Neural progenitor cell (in vitro differentiated cells): ENCODE measurements at regions not wholly inside any gene's neighbourhood (a gene's known extent, or its start where the extent isn't known, plus 50 kb on each side); places are given as distances from the start of the nearest gene placed in this dataset.

Experiments used
- EZH2 ChIP-seq: fragments of 200-600 bp; sonication (generic); IDR thresholded peaks from 2 replicates; pipeline ENCODE4 v1.6.1; 2017; ENCODE audit warnings: antibody characterized with exemption, mild to moderate bottlenecking, moderate library complexity
- EZH2phosphoT487 ChIP-seq: fragments of 200-600 bp; sonication (generic); IDR thresholded peaks from 2 replicates; pipeline ENCODE4 v1.6.1; 2017; ENCODE audit warnings: antibody characterized with exemption
- TF ChIP-seq, protein P1 (sequence below): fragments of 200-600 bp; sonication (generic); IDR thresholded peaks from 2 replicates; pipeline ENCODE4 v1.5.1; 2017; ENCODE audit warnings: antibody characterized with exemption, mild to moderate bottlenecking

DNA sequence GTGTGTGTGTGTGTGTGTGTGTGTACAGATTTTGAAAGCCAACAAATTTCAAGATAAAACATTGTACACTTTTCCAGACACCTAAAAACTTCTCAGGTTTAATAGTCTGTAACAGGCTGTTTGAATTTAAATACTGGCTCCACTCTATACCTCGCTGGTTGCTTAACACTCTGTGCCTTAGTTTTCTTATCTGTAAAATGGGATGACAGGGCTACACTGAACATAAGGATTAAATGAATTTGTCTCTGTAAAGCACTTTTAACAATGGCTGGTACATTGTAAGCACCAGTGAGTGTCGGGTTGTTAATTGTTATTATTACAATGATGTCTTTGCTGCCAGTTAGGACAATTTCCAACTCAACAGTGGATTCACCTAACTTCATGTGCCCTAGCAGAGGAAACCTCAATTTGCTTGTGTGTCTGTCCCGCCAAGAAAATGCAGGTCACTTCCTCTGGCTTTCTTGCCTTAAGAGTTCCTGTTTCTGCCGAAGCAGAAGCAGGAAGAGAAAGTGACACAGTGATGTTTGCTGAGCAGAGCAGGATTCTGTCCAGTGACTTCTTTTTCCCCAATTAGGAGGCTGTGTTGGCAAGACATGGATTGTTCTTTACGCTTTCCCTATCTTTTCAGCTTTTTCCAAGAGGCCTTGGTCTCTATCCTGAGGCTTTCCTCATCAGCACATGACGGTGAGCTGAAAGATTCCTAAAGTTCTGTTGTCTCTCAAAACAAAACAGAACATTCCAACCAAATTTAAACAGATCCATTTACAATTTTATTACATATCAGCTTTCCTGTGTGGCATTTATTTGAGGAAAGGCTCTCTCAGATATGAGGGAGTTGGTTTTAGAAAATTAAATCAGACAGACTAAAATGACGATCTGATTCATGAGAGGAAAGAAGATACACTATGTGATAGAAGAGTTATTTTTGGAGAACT is 154.1 kb upstream of the ATP2B1 start:
- TF ChIP-seq EZH2 (no peak), EZH2phosphoT487 (no peak)
- TF ChIP-seq, protein P1, sequence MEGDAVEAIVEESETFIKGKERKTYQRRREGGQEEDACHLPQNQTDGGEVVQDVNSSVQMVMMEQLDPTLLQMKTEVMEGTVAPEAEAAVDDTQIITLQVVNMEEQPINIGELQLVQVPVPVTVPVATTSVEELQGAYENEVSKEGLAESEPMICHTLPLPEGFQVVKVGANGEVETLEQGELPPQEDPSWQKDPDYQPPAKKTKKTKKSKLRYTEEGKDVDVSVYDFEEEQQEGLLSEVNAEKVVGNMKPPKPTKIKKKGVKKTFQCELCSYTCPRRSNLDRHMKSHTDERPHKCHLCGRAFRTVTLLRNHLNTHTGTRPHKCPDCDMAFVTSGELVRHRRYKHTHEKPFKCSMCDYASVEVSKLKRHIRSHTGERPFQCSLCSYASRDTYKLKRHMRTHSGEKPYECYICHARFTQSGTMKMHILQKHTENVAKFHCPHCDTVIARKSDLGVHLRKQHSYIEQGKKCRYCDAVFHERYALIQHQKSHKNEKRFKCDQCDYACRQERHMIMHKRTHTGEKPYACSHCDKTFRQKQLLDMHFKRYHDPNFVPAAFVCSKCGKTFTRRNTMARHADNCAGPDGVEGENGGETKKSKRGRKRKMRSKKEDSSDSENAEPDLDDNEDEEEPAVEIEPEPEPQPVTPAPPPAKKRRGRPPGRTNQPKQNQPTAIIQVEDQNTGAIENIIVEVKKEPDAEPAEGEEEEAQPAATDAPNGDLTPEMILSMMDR: no peak
